ENCODE measurements at regions not wholly inside any gene's neighbourhood (a gene's known extent, or its start where the extent isn't known, plus 50 kb on each side); places are given as distances from the start of the nearest gene placed in this dataset.
"Not testable (repeated sequence)": the region's sequence is repeated elsewhere in the genome, so short reads cannot be mapped to it uniquely, and the experiment has no call there.

DNA sequence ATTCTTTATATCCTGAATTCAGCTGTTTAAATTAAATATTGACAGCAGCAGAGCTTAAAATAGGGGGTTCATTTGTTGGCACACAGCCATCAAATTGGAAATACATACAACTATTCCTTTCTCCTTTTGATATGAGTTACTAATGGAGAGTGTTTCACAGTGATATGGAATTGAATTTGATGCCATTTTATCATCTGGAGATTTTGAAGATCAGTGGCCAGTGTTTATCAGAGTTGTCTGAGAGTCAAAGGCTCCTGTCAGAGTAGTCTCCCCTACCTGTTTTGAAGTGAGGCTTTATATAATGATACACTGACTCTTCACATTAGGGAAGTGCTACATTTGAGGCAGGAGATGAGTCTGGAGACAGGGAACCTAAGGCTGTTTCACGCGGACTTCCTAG is 1286.3 kb downstream of the TECRL start:
- H3K4me3 ChIP-seq (ENCODE audit: low read depth, low read length): no peak overlapping the region
- DNase-seq (ENCODE audit: low read depth): no peak
- TF ChIP-seq, protein P1, sequence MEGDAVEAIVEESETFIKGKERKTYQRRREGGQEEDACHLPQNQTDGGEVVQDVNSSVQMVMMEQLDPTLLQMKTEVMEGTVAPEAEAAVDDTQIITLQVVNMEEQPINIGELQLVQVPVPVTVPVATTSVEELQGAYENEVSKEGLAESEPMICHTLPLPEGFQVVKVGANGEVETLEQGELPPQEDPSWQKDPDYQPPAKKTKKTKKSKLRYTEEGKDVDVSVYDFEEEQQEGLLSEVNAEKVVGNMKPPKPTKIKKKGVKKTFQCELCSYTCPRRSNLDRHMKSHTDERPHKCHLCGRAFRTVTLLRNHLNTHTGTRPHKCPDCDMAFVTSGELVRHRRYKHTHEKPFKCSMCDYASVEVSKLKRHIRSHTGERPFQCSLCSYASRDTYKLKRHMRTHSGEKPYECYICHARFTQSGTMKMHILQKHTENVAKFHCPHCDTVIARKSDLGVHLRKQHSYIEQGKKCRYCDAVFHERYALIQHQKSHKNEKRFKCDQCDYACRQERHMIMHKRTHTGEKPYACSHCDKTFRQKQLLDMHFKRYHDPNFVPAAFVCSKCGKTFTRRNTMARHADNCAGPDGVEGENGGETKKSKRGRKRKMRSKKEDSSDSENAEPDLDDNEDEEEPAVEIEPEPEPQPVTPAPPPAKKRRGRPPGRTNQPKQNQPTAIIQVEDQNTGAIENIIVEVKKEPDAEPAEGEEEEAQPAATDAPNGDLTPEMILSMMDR (IDR thresholded peaks at IDR 0.05; ENCODE audit: insufficient read depth, low read depth, low read length): no peak

DNA sequence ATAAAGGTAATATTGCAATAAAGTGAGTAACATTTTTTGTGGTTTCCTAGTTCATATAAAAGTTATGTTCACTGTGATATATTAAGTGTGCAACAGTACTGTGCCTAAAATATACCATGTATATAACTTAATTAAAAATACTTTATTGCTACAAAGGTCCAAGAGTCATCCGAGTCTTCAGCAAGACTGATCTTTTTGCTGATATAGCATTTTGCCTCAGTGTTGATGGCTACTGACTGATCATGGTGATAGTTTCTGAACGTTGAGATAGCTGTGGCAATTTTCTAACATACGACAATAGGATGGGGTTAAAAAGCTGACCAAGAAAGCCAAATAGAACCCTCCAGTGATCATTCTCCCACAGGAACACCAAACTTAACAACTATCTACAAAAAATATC is 1302.7 kb downstream of the TECRL start:
- no peak overlapping the region for H3K4me3 ChIP-seq (ENCODE audit: low read depth, low read length)
- no peak for DNase-seq (ENCODE audit: low read depth)
- TF ChIP-seq, protein P1 (IDR thresholded peaks at IDR 0.05; ENCODE audit: insufficient read depth, low read depth, low read length): no peak

DNA sequence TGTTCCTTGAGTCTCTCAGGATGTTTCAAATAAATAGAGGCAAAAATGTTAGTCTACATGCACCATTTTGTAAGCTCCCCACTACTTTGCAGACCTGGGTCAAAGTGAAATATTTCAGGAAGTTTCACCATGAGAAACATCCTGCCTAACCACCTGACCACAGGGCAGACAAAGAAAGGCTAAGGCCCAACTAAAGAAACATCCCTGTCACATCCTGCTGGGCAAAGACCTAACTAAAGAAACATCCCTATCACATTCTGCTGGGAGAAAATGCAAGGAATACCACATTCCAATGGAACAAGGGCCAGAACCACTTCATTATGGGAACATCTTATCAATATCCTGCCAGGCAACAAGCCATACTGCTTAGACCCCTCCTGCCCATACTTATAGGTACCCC is 1303.4 kb downstream of the TECRL start:
- no peak overlapping the region for H3K4me3 ChIP-seq (ENCODE audit: low read depth, low read length)
- TF ChIP-seq, protein P1 (IDR thresholded peaks at IDR 0.05; ENCODE audit: insufficient read depth, low read depth, low read length): no peak
- no peak for DNase-seq (ENCODE audit: low read depth)

DNA sequence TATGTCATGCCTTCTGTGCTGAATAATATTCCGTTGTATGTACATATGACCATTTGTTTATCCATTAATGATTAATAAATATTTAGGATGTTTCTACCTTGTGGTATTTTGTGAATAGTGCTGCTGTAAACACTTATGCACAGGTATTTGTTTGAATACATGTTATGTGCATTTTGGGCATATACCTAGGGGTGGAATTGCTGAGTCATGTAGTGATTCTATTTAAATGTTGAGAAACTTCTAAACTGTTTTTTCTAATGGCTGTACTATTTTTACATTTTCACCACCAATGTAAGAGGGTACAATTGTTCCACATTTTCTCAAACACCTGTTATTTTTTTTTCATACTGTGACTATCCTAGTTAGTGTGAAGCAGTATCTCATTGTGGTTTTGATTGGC is 1318.6 kb downstream of the TECRL start:
- H3K4me3 ChIP-seq (ENCODE audit: low read depth, low read length): no peak overlapping the region
- no peak for DNase-seq (ENCODE audit: low read depth)
- TF ChIP-seq, protein P1 (IDR thresholded peaks at IDR 0.05; ENCODE audit: insufficient read depth, low read depth, low read length): no peak

DNA sequence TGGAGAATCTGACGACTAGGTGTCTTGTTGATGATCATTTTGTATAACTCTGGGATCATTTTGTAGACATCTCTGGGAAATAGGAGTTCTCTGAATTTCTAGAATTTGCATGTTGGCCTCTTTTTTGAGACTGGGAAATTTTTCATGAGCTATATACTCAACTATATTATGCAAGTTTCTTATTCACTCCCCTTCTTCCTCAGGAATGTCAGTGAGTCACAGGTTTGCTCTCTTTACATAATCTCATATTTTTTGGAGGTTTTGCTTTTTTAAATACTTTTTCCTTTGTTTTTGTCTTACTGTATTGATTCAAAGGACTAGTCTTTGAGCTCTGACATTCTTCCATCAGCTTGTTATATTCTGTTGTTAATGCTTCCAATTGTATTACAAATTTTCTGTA is 1324.2 kb downstream of the TECRL start:
- TF ChIP-seq, protein P1 (IDR thresholded peaks at IDR 0.05; ENCODE audit: insufficient read depth, low read depth, low read length): no peak
- H3K4me3 ChIP-seq (ENCODE audit: low read depth, low read length): no peak overlapping the region
- no peak for DNase-seq (ENCODE audit: low read depth)

GRCh38 chr4:63080934-63081333 is 1328.3 kb downstream of the TECRL start:
- no peak overlapping the region for H3K4me3 ChIP-seq (ENCODE audit: low read depth, low read length)
- TF ChIP-seq, protein P1 (IDR thresholded peaks at IDR 0.05; ENCODE audit: insufficient read depth, low read depth, low read length): no peak
- no peak for DNase-seq (ENCODE audit: low read depth)

GRCh38 chr4:63063760-63064159 is 1345.5 kb downstream of the TECRL start:
- TF ChIP-seq, protein P1 (IDR thresholded peaks at IDR 0.05; ENCODE audit: insufficient read depth, low read depth, low read length): no peak
- DNase-seq (ENCODE audit: low read depth): no peak
- no peak overlapping the region for H3K4me3 ChIP-seq (ENCODE audit: low read depth, low read length)

GRCh38 chr4:63062891-63063290 is 1346.4 kb downstream of the TECRL start:
- not testable (repeated sequence) for H3K4me3 ChIP-seq (ENCODE audit: low read depth, low read length); DNase-seq (ENCODE audit: low read depth)
